Naive thymus-derived CD4-positive, alpha-beta T cell (primary cell): ENCODE measurements at regions not wholly inside any gene's neighbourhood (a gene's known extent, or its start where the extent isn't known, plus 50 kb on each side); places are given as distances from the start of the nearest gene placed in this dataset.

ENCODE experiments used
- ATAC-seq: fragments of 150-1000 bp; cut with Tn5 transposase; 2 replicates; pipeline ENCODE4 v1.10.0; 2021; ENCODE audit warnings: mild to moderate bottlenecking, moderate library complexity
- CTCF ChIA-PET: fragments of 350-600 bp; sonication (Branson Sonifier 250); formaldehyde crosslinking; loops from one replicate; lab custom pipeline; 2021; ENCODE audit warnings: antibody characterized with exemption; lab: Charles Lee
- POLR2A ChIA-PET: fragments of 350-600 bp; sonication (Branson Sonifier 250); formaldehyde crosslinking; loops from one replicate; lab custom pipeline; 2021; ENCODE audit warnings: antibody characterized with exemption, inconsistent platforms; lab: Charles Lee
- DNase-seq, 9 donors: peaks; one replicate each; pipeline versions ENCODE4 v3.0.0 to v3.0.0-alpha.2; 2020 to 2022; ENCODE audit warnings: mixed read lengths in 1 of 9
- H3K27ac ChIP-seq: one replicate; pipeline ENCODE4 v1.7.0; 2013; ENCODE audit warnings: mild to moderate bottlenecking, low read depth, low read length, moderate library complexity
- H3K27me3 ChIP-seq, 2 donors: one replicate each; pipeline ENCODE4 v1.7.0; 2013; ENCODE audit warnings: low read length in 2 of 2, mild to moderate bottlenecking in 2 of 2, moderate library complexity in 2 of 2; ENCODE audit not compliant: control insufficient read depth in 2 of 2, insufficient read depth in 2 of 2
- H3K36me3 ChIP-seq, 3 experiments: 1 replicate in 2 of 3; 2 replicates in 1 of 3; pipeline ENCODE4 v1.7.0; 2013; ENCODE audit warnings: low read length in 3 of 3, mild to moderate bottlenecking in 3 of 3, moderate library complexity in 1 of 3; ENCODE audit not compliant: insufficient read depth in 3 of 3, control insufficient read depth in 2 of 3
- H3K4me1 ChIP-seq, 2 donors: one replicate each; pipeline ENCODE4 v1.7.0; 2013; ENCODE audit warnings: low read length in 2 of 2, mild to moderate bottlenecking in 2 of 2, moderate library complexity in 1 of 2; ENCODE audit not compliant: control insufficient read depth in 2 of 2, insufficient read depth in 2 of 2
- H3K4me3 ChIP-seq: 2 replicates; pipeline ENCODE4 v1.7.0; 2013; ENCODE audit warnings: mild to moderate bottlenecking, low read length
- H3K9me3 ChIP-seq, 3 experiments: 1 replicate in 2 of 3; 2 replicates in 1 of 3; pipeline ENCODE4 v1.7.0; 2013; ENCODE audit warnings: low read length in 3 of 3; ENCODE audit not compliant: control insufficient read depth in 2 of 3
- H3K27ac Mint-ChIP-seq, 9 donors: one replicate each; pipeline ENCODE4 v1.8.0; 2020 to 2022; ENCODE audit warnings: mixed read lengths in 9 of 9, mild to moderate bottlenecking in 8 of 9, moderate library complexity in 5 of 9, inconsistent platforms in 2 of 9
- H3K27me3 Mint-ChIP-seq, 5 donors: one replicate each; pipeline ENCODE4 v1.8.0; 2021 to 2022; ENCODE audit warnings: mixed read lengths in 5 of 5, mild to moderate bottlenecking in 1 of 5
- H3K36me3 Mint-ChIP-seq, 5 donors: one replicate each; pipeline ENCODE4 v1.8.0; 2020 to 2022; ENCODE audit warnings: mixed read lengths in 5 of 5, mild to moderate bottlenecking in 3 of 5, inconsistent platforms in 1 of 5
- H3K4me1 Mint-ChIP-seq, 7 donors: one replicate each; pipeline ENCODE4 v1.8.0; 2020 to 2022; ENCODE audit warnings: mixed read lengths in 7 of 7, mild to moderate bottlenecking in 3 of 7, inconsistent platforms in 1 of 7
- H3K4me3 Mint-ChIP-seq, 10 donors: one replicate each; pipeline ENCODE4 v1.8.0; 2020 to 2022; ENCODE audit warnings: mild to moderate bottlenecking in 10 of 10, mixed read lengths in 10 of 10, moderate library complexity in 6 of 10, inconsistent platforms in 2 of 10
- H3K9me3 Mint-ChIP-seq, 11 donors: one replicate each; pipeline ENCODE4 v1.8.0; 2020 to 2022; ENCODE audit warnings: mixed read lengths in 11 of 11, mild to moderate bottlenecking in 4 of 11, inconsistent platforms in 1 of 11, moderate library complexity in 1 of 11
- intact Hi-C, 2 donors: fragments of 100-400 bp; cut with micrococcal nuclease; formaldehyde crosslinking; loops; one replicate each; pipeline ENCODE4 v1.15.1; 2023

- no peaks in the 10 kb centered on the region for H3K27me3 ChIP-seq
- peaks cover 0 to 11% (median 7%) of the 10 kb centered on the region in 7 donors for H3K4me1 Mint-ChIP-seq
- H3K36me3 Mint-ChIP-seq, result no peaks in the 10 kb centered on the region
- CTCF ChIA-PET, result no interaction called here
- no peaks in the 10 kb centered on the region for H3K36me3 ChIP-seq
- H3K4me1 ChIP-seq, result no peaks in the 10 kb centered on the region
- intact Hi-C loops, result no loop called here
- H3K4me3 Mint-ChIP-seq, result no peak overlapping the region
- POLR2A ChIA-PET, result no interaction called here
- peak overlapping the region in 3 of 9 donors; percentile 17 to 59 (median 20) for H3K27ac Mint-ChIP-seq
- no peak for ATAC-seq
- no peak overlapping the region for H3K27ac ChIP-seq
- H3K9me3 Mint-ChIP-seq, result peaks cover 0 to 3% (median 0%) of the 10 kb centered on the region in 11 donors
- no peak for DNase-seq
- H3K9me3 ChIP-seq, result no peaks in the 10 kb centered on the region
- peaks cover 0 to 13% (median 8%) of the 10 kb centered on the region in 5 donors for H3K27me3 Mint-ChIP-seq
- H3K4me3 ChIP-seq, result no peak overlapping the region
These were observed 61.6 kb upstream of the SLC45A1 start for GRCh38 chr1:8256321-8256720.

DNA sequence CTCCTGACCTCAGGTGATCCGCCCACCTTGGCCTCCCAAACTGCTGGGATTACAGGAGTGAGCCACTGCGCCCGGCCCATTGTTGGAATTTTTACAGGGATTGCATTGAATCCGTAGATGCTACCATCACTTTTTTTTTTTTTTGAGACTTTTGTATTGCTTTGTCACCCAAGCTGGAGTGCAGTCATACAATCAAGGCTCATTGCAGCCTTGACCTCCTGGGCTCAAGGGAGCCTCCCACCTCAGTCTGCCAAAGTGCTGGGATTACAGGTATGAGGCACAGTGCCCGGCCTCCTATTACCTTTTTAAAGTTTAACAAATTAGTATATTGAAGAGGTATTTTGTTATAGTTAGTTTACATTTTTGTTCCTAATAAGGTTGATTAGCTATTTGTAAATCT lies 62.2 kb upstream of the SLC45A1 start:
- H3K27me3 Mint-ChIP-seq, result peaks cover 0 to 13% (median 8%) of the 10 kb centered on the region in 5 donors
- no peak overlapping the region for H3K27ac ChIP-seq
- H3K36me3 ChIP-seq, result no peaks in the 10 kb centered on the region
- DNase-seq (no peak), ATAC-seq (no peak)
- no peaks in the 10 kb centered on the region for H3K36me3 Mint-ChIP-seq
- H3K9me3 Mint-ChIP-seq, result peaks cover 0 to 3% (median 0%) of the 10 kb centered on the region in 11 donors
- POLR2A ChIA-PET, result no interaction called here
- no peak overlapping the region for H3K27ac Mint-ChIP-seq
- H3K9me3 ChIP-seq, result no peaks in the 10 kb centered on the region
- peaks cover 0 to 12% (median 7%) of the 10 kb centered on the region in 7 donors for H3K4me1 Mint-ChIP-seq
- no peaks in the 10 kb centered on the region for H3K27me3 ChIP-seq
- intact Hi-C loops, result no loop called here
- no peak overlapping the region for H3K4me3 ChIP-seq
- no peak overlapping the region for H3K4me3 Mint-ChIP-seq
- CTCF ChIA-PET, result no interaction called here
- no peaks in the 10 kb centered on the region for H3K4me1 ChIP-seq

DNA sequence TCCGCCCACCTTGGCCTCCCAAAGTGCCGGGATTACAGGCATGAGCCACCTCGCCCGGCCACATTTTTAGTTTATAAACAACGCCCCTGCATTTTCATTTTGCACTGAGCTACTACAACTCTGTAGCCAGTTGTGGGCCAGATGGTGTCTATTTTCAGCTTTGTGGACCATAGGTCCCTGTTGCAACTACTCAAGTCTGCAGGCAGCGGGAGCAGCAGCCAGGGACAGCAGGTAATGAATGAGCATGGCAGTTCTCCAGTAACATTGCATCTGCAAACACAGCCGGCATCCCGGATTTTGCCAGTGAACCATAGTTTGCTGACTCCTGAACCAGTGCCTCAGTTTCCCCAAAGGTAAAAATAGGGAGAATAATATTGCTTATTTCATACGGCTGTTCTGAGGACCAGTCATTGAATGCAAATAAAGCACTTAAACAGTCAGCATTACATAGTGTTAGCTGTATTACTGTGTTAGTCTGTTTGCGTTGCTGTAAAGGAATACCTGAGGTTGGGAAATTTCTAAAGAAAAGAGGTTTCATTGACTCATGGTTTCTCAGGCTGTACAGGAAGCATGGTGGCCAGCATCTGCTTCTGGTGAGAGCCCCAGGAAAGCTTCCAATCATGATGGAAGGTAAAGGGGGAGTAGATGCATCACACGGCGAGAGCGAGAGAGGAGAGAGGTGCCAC lies 65.5 kb upstream of the SLC45A1 start:
- intact Hi-C loops, result no loop called here
- Histone ChIP-seq H3K27ac (no peak overlapping the region), H3K27me3 (no peaks in the 10 kb centered on the region), H3K4me1 (no peaks in the 10 kb centered on the region), H3K4me3 (no peak overlapping the region), H3K36me3 (no peaks in the 10 kb centered on the region), H3K9me3 (no peaks in the 10 kb centered on the region)
- no peak for DNase-seq
- no peak overlapping the region for H3K4me3 Mint-ChIP-seq
- H3K27ac Mint-ChIP-seq, result no peak overlapping the region
- H3K4me1 Mint-ChIP-seq, result peaks cover 6 to 21% (median 18%) of the 10 kb centered on the region in 7 donors
- ATAC-seq, result no peak
- H3K36me3 Mint-ChIP-seq, result no peaks in the 10 kb centered on the region
- ChIA-PET POLR2A (no interaction called here), CTCF (interaction anchor here (0.6 kb wide), 1 partner anchor 20 kb away, joined by 4 read pairs; no protein-coding TSS in a partner anchor)
- peaks cover 0 to 3% (median 0%) of the 10 kb centered on the region in 11 donors for H3K9me3 Mint-ChIP-seq
- H3K27me3 Mint-ChIP-seq, result peaks cover 0 to 5% (median under 1%) of the 10 kb centered on the region in 5 donors

DNA sequence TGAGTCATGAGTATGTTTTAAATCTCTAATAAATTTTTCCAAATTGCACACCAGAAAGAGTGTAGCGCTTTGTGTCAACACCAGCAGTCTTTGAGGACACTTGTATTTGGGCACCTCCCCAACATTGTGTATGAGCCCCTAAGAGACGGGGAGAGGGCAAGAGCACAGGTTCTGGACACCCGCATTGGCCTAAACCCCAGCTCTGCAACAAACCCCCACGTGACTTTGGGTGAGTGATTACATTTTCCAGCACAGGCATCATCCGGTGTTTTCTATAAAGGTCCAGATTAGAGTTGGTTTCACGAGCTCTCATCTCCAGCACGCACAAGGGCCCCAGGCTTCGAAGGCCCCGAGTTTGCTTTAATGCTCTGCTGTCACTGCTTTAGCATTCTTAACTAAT lies 66.3 kb upstream of the SLC45A1 start:
- peaks cover 0 to 4% (median 0%) of the 10 kb centered on the region in 5 donors for H3K27me3 Mint-ChIP-seq
- ATAC-seq, result no peak
- no peaks in the 10 kb centered on the region for H3K36me3 ChIP-seq
- H3K27me3 ChIP-seq, result no peaks in the 10 kb centered on the region
- CTCF ChIA-PET, result no interaction called here
- intact Hi-C loops, result no loop called here
- H3K27ac ChIP-seq, result no peak overlapping the region
- no peaks in the 10 kb centered on the region for H3K4me1 ChIP-seq
- H3K9me3 ChIP-seq, result no peaks in the 10 kb centered on the region
- no peaks in the 10 kb centered on the region for H3K36me3 Mint-ChIP-seq
- peaks cover 6 to 21% (median 18%) of the 10 kb centered on the region in 7 donors for H3K4me1 Mint-ChIP-seq
- POLR2A ChIA-PET, result no interaction called here
- no peak overlapping the region for H3K4me3 Mint-ChIP-seq
- peaks cover 0 to 3% (median 0%) of the 10 kb centered on the region in 11 donors for H3K9me3 Mint-ChIP-seq
- no peak for DNase-seq
- H3K4me3 ChIP-seq, result no peak overlapping the region
- H3K27ac Mint-ChIP-seq, result no peak overlapping the region

- Histone ChIP-seq H3K9me3 (no peaks in the 10 kb centered on the region), H3K4me3 (no peak overlapping the region), H3K36me3 (no peaks in the 10 kb centered on the region), H3K27me3 (no peaks in the 10 kb centered on the region), H3K4me1 (no peaks in the 10 kb centered on the region), H3K27ac (no peak overlapping the region)
- intact Hi-C loops, result no loop called here
- peak overlapping the region in 2 of 9 donors; percentile 33 to 53 for H3K27ac Mint-ChIP-seq
- ChIA-PET CTCF (no interaction called here), POLR2A (no interaction called here)
- H3K36me3 Mint-ChIP-seq, result no peaks in the 10 kb centered on the region
- peaks cover 6 to 21% (median 18%) of the 10 kb centered on the region in 7 donors for H3K4me1 Mint-ChIP-seq
- H3K4me3 Mint-ChIP-seq, result no peak overlapping the region
- ATAC-seq, result no peak
- H3K27me3 Mint-ChIP-seq, result peaks cover 0 to 2% (median 0%) of the 10 kb centered on the region in 5 donors
- no peaks in the 10 kb centered on the region for H3K9me3 Mint-ChIP-seq
- no peak for DNase-seq
These were observed 68.1 kb upstream of the SLC45A1 start for GRCh38 chr1:8249838-8250237.

- Mint-ChIP-seq H3K27ac (no peak overlapping the region), H3K36me3 (no peaks in the 10 kb centered on the region), H3K9me3 (no peaks in the 10 kb centered on the region), H3K4me3 (no peak overlapping the region), H3K27me3 (peaks cover 0 to 2% (median 0%) of the 10 kb centered on the region in 5 donors), H3K4me1 (peaks cover 3 to 19% (median 14%) of the 10 kb centered on the region in 7 donors)
- DNase-seq, result no peak
- Histone ChIP-seq H3K36me3 (no peaks in the 10 kb centered on the region), H3K27me3 (no peaks in the 10 kb centered on the region), H3K9me3 (no peaks in the 10 kb centered on the region), H3K27ac (no peak overlapping the region), H3K4me1 (no peaks in the 10 kb centered on the region), H3K4me3 (no peak overlapping the region)
- intact Hi-C loops, result no loop called here
- CTCF ChIA-PET, result interaction anchor here (0.6 to 0.7 kb wide), 2 partner anchors 65 to 233 kb away, joined by 3 to 4 read pairs; no protein-coding TSS in a partner anchor
- POLR2A ChIA-PET, result no interaction called here
- ATAC-seq, result no peak
These were observed 70.0 kb upstream of the SLC45A1 start for GRCh38 chr1:8247811-8248436.
